ENCODE measurements at regions not wholly inside any gene's neighbourhood (a gene's known extent, or its start where the extent isn't known, plus 50 kb on each side); places are given as distances from the start of the nearest gene placed in this dataset.

- Histone ChIP-seq H3K4me1 (ENCODE audit: control insufficient read depth, insufficient read depth, low read length, unreplicated experiment) (no peaks in the 10 kb centered on the region), H3K27me3 (ENCODE audit: insufficient read depth, low read length) (no peaks in the 10 kb centered on the region), H3K79me2 (ENCODE audit: control insufficient read depth, insufficient read depth, low read length, unreplicated experiment) (no peaks in the 10 kb centered on the region), H3K36me3 (ENCODE audit: insufficient read depth, low read length) (no peaks in the 10 kb centered on the region), H3K4me3 (ENCODE audit: low read depth, low read length) (no peak overlapping the region), H2AFZ (ENCODE audit: low read length, unreplicated experiment) (no peak overlapping the region), H3K27ac (ENCODE audit: low read depth, low read length) (no peak overlapping the region)
Measured at GRCh38 chr4:116877069-116877468, 208.3 kb downstream of the TRAM1L1 start.

GRCh38 chr4:116872941-116873340 is 212.4 kb downstream of the TRAM1L1 start:
- H2AFZ ChIP-seq (ENCODE audit: low read length, unreplicated experiment): no peak overlapping the region
- no peak overlapping the region for H3K4me3 ChIP-seq (ENCODE audit: low read depth, low read length)
- no peaks in the 10 kb centered on the region for H3K4me1 ChIP-seq (ENCODE audit: control insufficient read depth, insufficient read depth, low read length, unreplicated experiment)
- H3K27me3 ChIP-seq (ENCODE audit: insufficient read depth, low read length): no peaks in the 10 kb centered on the region
- H3K79me2 ChIP-seq (ENCODE audit: control insufficient read depth, insufficient read depth, low read length, unreplicated experiment): no peaks in the 10 kb centered on the region
- H3K27ac ChIP-seq (ENCODE audit: low read depth, low read length): no peak overlapping the region
- H3K36me3 ChIP-seq (ENCODE audit: insufficient read depth, low read length): no peaks in the 10 kb centered on the region

GRCh38 chr4:116872308-116872707 is 213.1 kb downstream of the TRAM1L1 start:
- H2AFZ ChIP-seq (ENCODE audit: low read length, unreplicated experiment): no peak overlapping the region
- H3K27ac ChIP-seq (ENCODE audit: low read depth, low read length): no peak overlapping the region
- no peaks in the 10 kb centered on the region for H3K4me1 ChIP-seq (ENCODE audit: control insufficient read depth, insufficient read depth, low read length, unreplicated experiment)
- no peaks in the 10 kb centered on the region for H3K79me2 ChIP-seq (ENCODE audit: control insufficient read depth, insufficient read depth, low read length, unreplicated experiment)
- H3K27me3 ChIP-seq (ENCODE audit: insufficient read depth, low read length): no peaks in the 10 kb centered on the region
- no peak overlapping the region for H3K4me3 ChIP-seq (ENCODE audit: low read depth, low read length)
- H3K36me3 ChIP-seq (ENCODE audit: insufficient read depth, low read length): no peaks in the 10 kb centered on the region

GRCh38 chr4:116870686-116871085 is 214.7 kb downstream of the TRAM1L1 start:
- Histone ChIP-seq H3K4me1 (ENCODE audit: control insufficient read depth, insufficient read depth, low read length, unreplicated experiment) (no peaks in the 10 kb centered on the region), H2AFZ (ENCODE audit: low read length, unreplicated experiment) (no peak overlapping the region), H3K27me3 (ENCODE audit: insufficient read depth, low read length) (no peaks in the 10 kb centered on the region), H3K27ac (ENCODE audit: low read depth, low read length) (no peak overlapping the region), H3K79me2 (ENCODE audit: control insufficient read depth, insufficient read depth, low read length, unreplicated experiment) (no peaks in the 10 kb centered on the region), H3K4me3 (ENCODE audit: low read depth, low read length) (no peak overlapping the region), H3K36me3 (ENCODE audit: insufficient read depth, low read length) (no peaks in the 10 kb centered on the region)

- Histone ChIP-seq H3K4me3 (ENCODE audit: low read depth, low read length) (no peak overlapping the region), H3K4me1 (ENCODE audit: control insufficient read depth, insufficient read depth, low read length, unreplicated experiment) (no peaks in the 10 kb centered on the region), H3K27me3 (ENCODE audit: insufficient read depth, low read length) (no peaks in the 10 kb centered on the region), H2AFZ (ENCODE audit: low read length, unreplicated experiment) (no peak overlapping the region), H3K27ac (ENCODE audit: low read depth, low read length) (no peak overlapping the region), H3K79me2 (ENCODE audit: control insufficient read depth, insufficient read depth, low read length, unreplicated experiment) (no peaks in the 10 kb centered on the region), H3K36me3 (ENCODE audit: insufficient read depth, low read length) (no peaks in the 10 kb centered on the region)
Measured at GRCh38 chr4:116866106-116866505, 219.3 kb downstream of the TRAM1L1 start.

- Histone ChIP-seq H3K79me2 (ENCODE audit: control insufficient read depth, insufficient read depth, low read length, unreplicated experiment) (no peaks in the 10 kb centered on the region), H3K27me3 (ENCODE audit: insufficient read depth, low read length) (no peaks in the 10 kb centered on the region), H2AFZ (ENCODE audit: low read length, unreplicated experiment) (no peak overlapping the region), H3K4me1 (ENCODE audit: control insufficient read depth, insufficient read depth, low read length, unreplicated experiment) (no peaks in the 10 kb centered on the region), H3K27ac (ENCODE audit: low read depth, low read length) (no peak overlapping the region), H3K36me3 (ENCODE audit: insufficient read depth, low read length) (no peaks in the 10 kb centered on the region), H3K4me3 (ENCODE audit: low read depth, low read length) (no peak overlapping the region)
Measured at GRCh38 chr4:116862592-116862991, 222.8 kb downstream of the TRAM1L1 start.

GRCh38 chr4:116860891-116861290 is 224.5 kb downstream of the TRAM1L1 start:
- H3K27ac ChIP-seq (ENCODE audit: low read depth, low read length): no peak overlapping the region
- H3K79me2 ChIP-seq (ENCODE audit: control insufficient read depth, insufficient read depth, low read length, unreplicated experiment): no peaks in the 10 kb centered on the region
- H3K36me3 ChIP-seq (ENCODE audit: insufficient read depth, low read length): no peaks in the 10 kb centered on the region
- no peaks in the 10 kb centered on the region for H3K4me1 ChIP-seq (ENCODE audit: control insufficient read depth, insufficient read depth, low read length, unreplicated experiment)
- no peak overlapping the region for H3K4me3 ChIP-seq (ENCODE audit: low read depth, low read length)
- no peaks in the 10 kb centered on the region for H3K27me3 ChIP-seq (ENCODE audit: insufficient read depth, low read length)
- no peak overlapping the region for H2AFZ ChIP-seq (ENCODE audit: low read length, unreplicated experiment)

GRCh38 chr4:116849620-116850019 is 235.8 kb downstream of the TRAM1L1 start:
- Histone ChIP-seq H3K4me1 (ENCODE audit: control insufficient read depth, insufficient read depth, low read length, unreplicated experiment) (no peaks in the 10 kb centered on the region), H2AFZ (ENCODE audit: low read length, unreplicated experiment) (no peak overlapping the region)

GRCh38 chr4:116847616-116848015 is 237.8 kb downstream of the TRAM1L1 start:
- no peaks in the 10 kb centered on the region for H3K36me3 ChIP-seq (ENCODE audit: insufficient read depth, low read length)
- H3K4me3 ChIP-seq (ENCODE audit: low read depth, low read length): no peak overlapping the region
- no peaks in the 10 kb centered on the region for H3K79me2 ChIP-seq (ENCODE audit: control insufficient read depth, insufficient read depth, low read length, unreplicated experiment)
- no peaks in the 10 kb centered on the region for H3K4me1 ChIP-seq (ENCODE audit: control insufficient read depth, insufficient read depth, low read length, unreplicated experiment)
- no peak overlapping the region for H2AFZ ChIP-seq (ENCODE audit: low read length, unreplicated experiment)
- H3K27me3 ChIP-seq (ENCODE audit: insufficient read depth, low read length): no peaks in the 10 kb centered on the region
- H3K27ac ChIP-seq (ENCODE audit: low read depth, low read length): no peak overlapping the region

More at GRCh38 chr4:116849620-116850019, 235.8 kb downstream of the TRAM1L1 start:
- Histone ChIP-seq H3K79me2 (ENCODE audit: control insufficient read depth, insufficient read depth, low read length, unreplicated experiment) (no peaks in the 10 kb centered on the region), H3K4me3 (ENCODE audit: low read depth, low read length) (no peak overlapping the region), H3K36me3 (ENCODE audit: insufficient read depth, low read length) (no peaks in the 10 kb centered on the region), H3K27me3 (ENCODE audit: insufficient read depth, low read length) (no peaks in the 10 kb centered on the region), H3K27ac (ENCODE audit: low read depth, low read length) (no peak overlapping the region)

GRCh38 chr4:116839826-116840225 is 245.6 kb downstream of the TRAM1L1 start:
- H3K27ac ChIP-seq (ENCODE audit: low read depth, low read length): no peak overlapping the region
- no peak overlapping the region for H2AFZ ChIP-seq (ENCODE audit: low read length, unreplicated experiment)
- H3K4me1 ChIP-seq (ENCODE audit: control insufficient read depth, insufficient read depth, low read length, unreplicated experiment): no peaks in the 10 kb centered on the region
- no peak overlapping the region for H3K4me3 ChIP-seq (ENCODE audit: low read depth, low read length)
- no peaks in the 10 kb centered on the region for H3K79me2 ChIP-seq (ENCODE audit: control insufficient read depth, insufficient read depth, low read length, unreplicated experiment)
- H3K27me3 ChIP-seq (ENCODE audit: insufficient read depth, low read length): no peaks in the 10 kb centered on the region
- no peaks in the 10 kb centered on the region for H3K36me3 ChIP-seq (ENCODE audit: insufficient read depth, low read length)

- Histone ChIP-seq H3K79me2 (ENCODE audit: control insufficient read depth, insufficient read depth, low read length, unreplicated experiment) (no peaks in the 10 kb centered on the region), H3K4me1 (ENCODE audit: control insufficient read depth, insufficient read depth, low read length, unreplicated experiment) (no peaks in the 10 kb centered on the region), H3K36me3 (ENCODE audit: insufficient read depth, low read length) (no peaks in the 10 kb centered on the region), H3K4me3 (ENCODE audit: low read depth, low read length) (no peak overlapping the region), H2AFZ (ENCODE audit: low read length, unreplicated experiment) (no peak overlapping the region), H3K27me3 (ENCODE audit: insufficient read depth, low read length) (no peaks in the 10 kb centered on the region), H3K27ac (ENCODE audit: low read depth, low read length) (no peak overlapping the region)
Measured at GRCh38 chr4:116838609-116839008, 246.8 kb downstream of the TRAM1L1 start.

Measured in ACC112 (cell line).